NCI-H345 treated with DMSO at 0.1 percent for 48 hours (cell line): ENCODE measurements at regions not wholly inside any gene's neighbourhood (a gene's known extent, or its start where the extent isn't known, plus 50 kb on each side); places are given as distances from the start of the nearest gene placed in this dataset.

Experiments
- DNase-seq: peaks from one replicate; lab custom pipeline; 2025; ENCODE audit not compliant: unreplicated experiment; lab: John Stamatoyannopoulos, UW

GRCh38 chr6:151753581-151753980 is 53.9 kb upstream of the ESR1 start:
- no peak for DNase-seq

- no peak for DNase-seq
Observed at GRCh38 chr6:151757506-151757955, 50.0 kb upstream of the ESR1 start.
